Hepatocyte (in vitro differentiated cells): ENCODE measurements at regions not wholly inside any gene's neighbourhood (a gene's known extent, or its start where the extent isn't known, plus 50 kb on each side); places are given as distances from the start of the nearest gene placed in this dataset.

Experiments
- CTCF ChIP-seq: fragments of 200-600 bp; sonication (generic); IDR thresholded peaks from 2 replicates; pipeline ENCODE4 v1.5.1; 2016; ENCODE audit warnings: antibody characterized with exemption, mild to moderate bottlenecking; ENCODE audit not compliant: poor library complexity
- EZH2 ChIP-seq: fragments of 200-600 bp; sonication (generic); IDR thresholded peaks from 2 replicates; pipeline ENCODE4 v1.6.1; 2016; ENCODE audit warnings: antibody characterized with exemption, mild to moderate bottlenecking, borderline replicate concordance

GRCh38 chr5:175797521-175798038 lies 73.8 kb upstream of the CPLX2 start:
- TF ChIP-seq CTCF (no peak), EZH2 (no peak)
